ENCODE measurements at regions not wholly inside any gene's neighbourhood (a gene's known extent, or its start where the extent isn't known, plus 50 kb on each side); places are given as distances from the start of the nearest gene placed in this dataset.

GRCh38 chr2:7117076-7117475 lies 199.9 kb downstream of the RNF144A start:
- Histone ChIP-seq H3K27ac (ENCODE audit: low read depth, low read length) (no peak overlapping the region), H3K4me2 (ENCODE audit: low read length) (no peak overlapping the region), H3K9me2 (ENCODE audit: insufficient read depth) (no peaks in the 10 kb centered on the region), H3K4me1 (ENCODE audit: control insufficient read depth in 1 of 2, insufficient read depth in 2 of 2, low read length in 2 of 2) (no peaks in the 10 kb centered on the region), H3K4me3 (replicated peaks in 1 of 2; ENCODE audit: low read depth in 1 of 2, low read length in 2 of 2) (no peak overlapping the region), H3K27me3 (ENCODE audit: insufficient read depth, low read length) (peaks cover 7% of the 10 kb centered on the region; the same call in 1 of the 2 replicates), H3K36me3 (ENCODE audit: control insufficient read depth in 1 of 2, insufficient read depth in 2 of 2, low read length in 2 of 2) (no peaks in the 10 kb centered on the region), H2AFZ (ENCODE audit: low read depth, low read length, poor library complexity, severe bottlenecking) (no peak overlapping the region), H3K79me2 (ENCODE audit: insufficient read depth, low read length) (no peaks in the 10 kb centered on the region), H4K20me1 (ENCODE audit: insufficient read depth) (no peaks in the 10 kb centered on the region), H3K9me3 (ENCODE audit: control insufficient read depth in 1 of 2, insufficient read depth in 1 of 2, low read depth in 1 of 2, low read length in 2 of 2) (no peaks in the 10 kb centered on the region), H3K9ac (ENCODE audit: low read length) (no peak overlapping the region)
- intact Hi-C loops (cut with micrococcal nuclease): loop anchor here (5.0 kb wide), 1 partner anchor 1570 kb away; no protein-coding TSS in a partner anchor
- no peak for DNase-seq (ENCODE audit: low read depth, low spot score)
- ChIA-PET POLR2A (no interaction called here), CTCF (no interaction called here), RAD21 (ENCODE audit: low non-redundant PET in 1 of 2, low total read pairs in 2 of 2, uncharacterized antibody in 2 of 2, unreplicated experiment in 2 of 2) (no interaction called here)
- TF ChIP-seq POLR2A (IDR thresholded peaks at IDR 0.05; ENCODE audit: borderline replicate concordance, extremely low read depth, insufficient read depth, insufficient read length) (no peak), POLR2AphosphoS5 (IDR thresholded peaks at IDR 0.05; ENCODE audit: low read depth, low read length) (no peak), CBX3 (IDR thresholded peaks at IDR 0.05; ENCODE audit: low read depth) (no peak), ZBTB33 (IDR thresholded peaks at IDR 0.05; ENCODE audit: extremely low read depth, insufficient replicate concordance, low read length) (no peak), EZH2 (IDR thresholded peaks at IDR 0.05) (no peak), ZNF274 (IDR thresholded peaks at IDR 0.05; ENCODE audit: low read depth, low read length) (no peak), JUND (IDR thresholded peaks at IDR 0.05) (no peak), ELF1 (IDR thresholded peaks at IDR 0.05; ENCODE audit: borderline replicate concordance, low read depth) (no peak), ATF3 (IDR thresholded peaks at IDR 0.05) (no peak), FOSL1 (IDR thresholded peaks at IDR 0.05; ENCODE audit: low read depth) (no peak)
- TF ChIP-seq, protein P1, sequence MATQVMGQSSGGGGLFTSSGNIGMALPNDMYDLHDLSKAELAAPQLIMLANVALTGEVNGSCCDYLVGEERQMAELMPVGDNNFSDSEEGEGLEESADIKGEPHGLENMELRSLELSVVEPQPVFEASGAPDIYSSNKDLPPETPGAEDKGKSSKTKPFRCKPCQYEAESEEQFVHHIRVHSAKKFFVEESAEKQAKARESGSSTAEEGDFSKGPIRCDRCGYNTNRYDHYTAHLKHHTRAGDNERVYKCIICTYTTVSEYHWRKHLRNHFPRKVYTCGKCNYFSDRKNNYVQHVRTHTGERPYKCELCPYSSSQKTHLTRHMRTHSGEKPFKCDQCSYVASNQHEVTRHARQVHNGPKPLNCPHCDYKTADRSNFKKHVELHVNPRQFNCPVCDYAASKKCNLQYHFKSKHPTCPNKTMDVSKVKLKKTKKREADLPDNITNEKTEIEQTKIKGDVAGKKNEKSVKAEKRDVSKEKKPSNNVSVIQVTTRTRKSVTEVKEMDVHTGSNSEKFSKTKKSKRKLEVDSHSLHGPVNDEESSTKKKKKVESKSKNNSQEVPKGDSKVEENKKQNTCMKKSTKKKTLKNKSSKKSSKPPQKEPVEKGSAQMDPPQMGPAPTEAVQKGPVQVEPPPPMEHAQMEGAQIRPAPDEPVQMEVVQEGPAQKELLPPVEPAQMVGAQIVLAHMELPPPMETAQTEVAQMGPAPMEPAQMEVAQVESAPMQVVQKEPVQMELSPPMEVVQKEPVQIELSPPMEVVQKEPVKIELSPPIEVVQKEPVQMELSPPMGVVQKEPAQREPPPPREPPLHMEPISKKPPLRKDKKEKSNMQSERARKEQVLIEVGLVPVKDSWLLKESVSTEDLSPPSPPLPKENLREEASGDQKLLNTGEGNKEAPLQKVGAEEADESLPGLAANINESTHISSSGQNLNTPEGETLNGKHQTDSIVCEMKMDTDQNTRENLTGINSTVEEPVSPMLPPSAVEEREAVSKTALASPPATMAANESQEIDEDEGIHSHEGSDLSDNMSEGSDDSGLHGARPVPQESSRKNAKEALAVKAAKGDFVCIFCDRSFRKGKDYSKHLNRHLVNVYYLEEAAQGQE (IDR thresholded peaks at IDR 0.05; ENCODE audit: low read depth): no peak
- ATAC-seq: no peak
- BruUV-seq (replicated peaks): no TSS peak
